Lung (tissue), 11 donors: ENCODE measurements at regions not wholly inside any gene's neighbourhood (a gene's known extent, or its start where the extent isn't known, plus 50 kb on each side); places are given as distances from the start of the nearest gene placed in this dataset.

ENCODE experiments used
- ATAC-seq: fragments of 200-7000 bp; cut with Tn5 transposase; one replicate; pipeline ENCODE4 v1.9.1; 2020; ENCODE audit warnings: moderate number of reproducible peaks; ENCODE audit not compliant: insufficient read depth, low FRiP score
- DNase-seq, 3 donors: peaks; one replicate each; pipeline ENCODE4 v3.0.0-alpha.2; 2013 to 2017
- H3K27ac ChIP-seq, 2 donors: one replicate each; pipeline ENCODE4 v1.5.1; 2013; ENCODE audit warnings: mild to moderate bottlenecking in 2 of 2, moderate library complexity in 2 of 2, control low read depth in 1 of 2, inconsistent platforms in 1 of 2, low read depth in 1 of 2, low read length in 1 of 2
- H3K27me3 ChIP-seq, 3 donors: one replicate each; pipeline ENCODE4 v1.5.1; 2013; ENCODE audit warnings: low read length in 2 of 3; ENCODE audit not compliant: control insufficient read depth in 3 of 3, insufficient read depth in 3 of 3
- H3K36me3 ChIP-seq, 4 donors: one replicate each; pipeline ENCODE4 v1.5.1; 2013; ENCODE audit warnings: low read length in 4 of 4, mild to moderate bottlenecking in 1 of 4, moderate library complexity in 1 of 4; ENCODE audit not compliant: control insufficient read depth in 4 of 4, insufficient read depth in 4 of 4
- H3K4me1 ChIP-seq, 5 donors: one replicate each; pipeline ENCODE4 v1.5.1; 2013; ENCODE audit warnings: low read length in 5 of 5, mild to moderate bottlenecking in 2 of 5, moderate library complexity in 1 of 5; ENCODE audit not compliant: control insufficient read depth in 5 of 5, insufficient read depth in 5 of 5
- H3K4me3 ChIP-seq: one replicate; pipeline ENCODE4 v1.5.1; 2013; ENCODE audit warnings: mild to moderate bottlenecking, control low read depth, moderate library complexity
- H3K9ac ChIP-seq, 2 donors: one replicate each; pipeline ENCODE4 v1.5.1; 2013; ENCODE audit warnings: low read length in 2 of 2, control low read depth in 1 of 2; ENCODE audit not compliant: insufficient read depth in 1 of 2
- H3K9me3 ChIP-seq, 4 donors: one replicate each; pipeline ENCODE4 v1.5.1; 2013; ENCODE audit warnings: low read length in 3 of 4, mild to moderate bottlenecking in 1 of 4, moderate library complexity in 1 of 4; ENCODE audit not compliant: control insufficient read depth in 4 of 4, insufficient read depth in 3 of 4
- WGBS, 2 donors: extraction: QIAGEN DNeasy Blood & Tissue Kit; methylation state at CpG; one replicate each; pipeline ENCODE4 v1.1.7; 2013; 5-methylcytosine and 5-hydroxymethylcytosine counted together
- TF ChIP-seq, protein P1 (sequence below): IDR thresholded peaks from 2 replicates; pipeline ENCODE4 v1.5.1; 2012; ENCODE audit warnings: mild to moderate bottlenecking; ENCODE audit errors: control extremely low read depth, extremely low read depth
- donor health status: control.
- donor health status: control.
- donor health status: Bipolar disorder and iron deficiency.
- donor health status: healthy.
- donor health status: DM: yes; HTN: yes; CAD: no.

DNA sequence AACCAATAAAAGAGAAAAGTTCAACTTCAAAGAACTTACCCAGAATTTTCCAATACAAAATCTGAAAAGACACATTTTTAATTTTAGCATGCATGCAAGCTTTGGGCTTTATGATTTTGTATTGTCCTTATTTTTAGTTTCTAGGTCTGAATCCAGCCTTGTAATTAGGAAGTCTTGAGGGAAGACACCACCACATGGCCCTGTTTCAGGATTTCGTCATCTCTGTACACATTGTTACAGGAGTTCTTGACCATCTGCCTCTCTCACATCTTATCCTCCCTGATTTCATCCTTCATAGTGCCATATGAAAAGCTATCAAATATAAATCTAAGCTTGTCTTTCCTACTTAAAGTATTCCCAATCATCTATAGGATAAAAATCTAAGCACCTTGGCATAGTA, 176.1 kb downstream of the TXNL1 start:
- no peak for ATAC-seq
- Histone ChIP-seq H3K27ac (no peak overlapping the region), H3K4me1 (peaks cover 0 to 6% (median 0%) of the 10 kb centered on the region in 5 donors), H3K9me3 (peaks cover 0 to 11% (median 3%) of the 10 kb centered on the region in 4 donors), H3K9ac (no peak overlapping the region), H3K36me3 (no peaks in the 10 kb centered on the region), H3K4me3 (no peak overlapping the region), H3K27me3 (no peaks in the 10 kb centered on the region)
- 87 to 91% methylated on average over 1 of the region's 1 CpG for WGBS, 2 donors
- TF ChIP-seq, protein P1, sequence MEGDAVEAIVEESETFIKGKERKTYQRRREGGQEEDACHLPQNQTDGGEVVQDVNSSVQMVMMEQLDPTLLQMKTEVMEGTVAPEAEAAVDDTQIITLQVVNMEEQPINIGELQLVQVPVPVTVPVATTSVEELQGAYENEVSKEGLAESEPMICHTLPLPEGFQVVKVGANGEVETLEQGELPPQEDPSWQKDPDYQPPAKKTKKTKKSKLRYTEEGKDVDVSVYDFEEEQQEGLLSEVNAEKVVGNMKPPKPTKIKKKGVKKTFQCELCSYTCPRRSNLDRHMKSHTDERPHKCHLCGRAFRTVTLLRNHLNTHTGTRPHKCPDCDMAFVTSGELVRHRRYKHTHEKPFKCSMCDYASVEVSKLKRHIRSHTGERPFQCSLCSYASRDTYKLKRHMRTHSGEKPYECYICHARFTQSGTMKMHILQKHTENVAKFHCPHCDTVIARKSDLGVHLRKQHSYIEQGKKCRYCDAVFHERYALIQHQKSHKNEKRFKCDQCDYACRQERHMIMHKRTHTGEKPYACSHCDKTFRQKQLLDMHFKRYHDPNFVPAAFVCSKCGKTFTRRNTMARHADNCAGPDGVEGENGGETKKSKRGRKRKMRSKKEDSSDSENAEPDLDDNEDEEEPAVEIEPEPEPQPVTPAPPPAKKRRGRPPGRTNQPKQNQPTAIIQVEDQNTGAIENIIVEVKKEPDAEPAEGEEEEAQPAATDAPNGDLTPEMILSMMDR, result no peak
- no peak for DNase-seq

- TF ChIP-seq, protein P1, result no peak
- Histone ChIP-seq H3K36me3 (no peaks in the 10 kb centered on the region), H3K4me1 (peaks cover 0 to 6% (median 0%) of the 10 kb centered on the region in 5 donors), H3K4me3 (no peak overlapping the region), H3K9me3 (peaks cover 0 to 11% (median 3%) of the 10 kb centered on the region in 4 donors), H3K27me3 (no peaks in the 10 kb centered on the region), H3K9ac (no peak overlapping the region), H3K27ac (no peak overlapping the region)
- no peak for ATAC-seq
- WGBS, 2 donors, result 90 to 94% methylated on average over 1 of the region's 1 CpG
- no peak for DNase-seq
Observed at GRCh38 chr18:56461151-56461550, 177.2 kb downstream of the TXNL1 start.

DNA sequence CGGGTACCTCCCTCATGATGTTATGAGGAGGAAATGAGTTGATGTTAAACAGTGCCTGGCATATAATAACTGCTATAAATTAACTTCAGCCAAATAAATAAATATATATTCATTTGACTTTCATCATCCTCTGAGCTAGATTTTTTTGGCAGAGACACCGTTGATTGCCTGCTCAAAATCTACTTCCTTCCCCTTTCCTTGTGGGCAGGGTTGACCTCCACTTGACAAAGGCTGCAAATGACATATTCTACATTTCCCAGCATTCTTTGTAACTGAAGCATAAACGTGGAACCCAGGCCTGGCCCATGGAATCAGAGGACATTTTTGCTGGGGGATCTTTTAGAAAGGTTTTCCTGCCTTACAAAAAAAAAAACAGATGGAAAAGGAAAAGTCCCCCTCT, 177.8 kb downstream of the TXNL1 start:
- Histone ChIP-seq H3K27me3 (no peaks in the 10 kb centered on the region), H3K9me3 (peaks cover 0 to 9% (median 3%) of the 10 kb centered on the region in 4 donors), H3K27ac (peak overlapping the region in 1 of 2 donors; percentile 31), H3K4me1 (peaks cover 0 to 6% (median 0%) of the 10 kb centered on the region in 5 donors), H3K36me3 (no peaks in the 10 kb centered on the region), H3K9ac (no peak overlapping the region), H3K4me3 (no peak overlapping the region)
- 32 to 37% methylated on average over 3 of the region's 3 CpGs for WGBS, 2 donors
- ATAC-seq (no peak), DNase-seq (peak in 1 of 3 donors; percentile 31)
- TF ChIP-seq, protein P1, result no peak
